HG03457 (cell line): ENCODE measurements at regions not wholly inside any gene's neighbourhood (a gene's known extent, or its start where the extent isn't known, plus 50 kb on each side); places are given as distances from the start of the nearest gene placed in this dataset.

Source experiments
- ATAC-seq: cut with Tn5 transposase; IDR thresholded peaks from one replicate; pipeline ENCODE4 v1.9.1; 2021; ENCODE audit warnings: moderate number of reproducible peaks; ENCODE audit not compliant: unreplicated experiment

DNA sequence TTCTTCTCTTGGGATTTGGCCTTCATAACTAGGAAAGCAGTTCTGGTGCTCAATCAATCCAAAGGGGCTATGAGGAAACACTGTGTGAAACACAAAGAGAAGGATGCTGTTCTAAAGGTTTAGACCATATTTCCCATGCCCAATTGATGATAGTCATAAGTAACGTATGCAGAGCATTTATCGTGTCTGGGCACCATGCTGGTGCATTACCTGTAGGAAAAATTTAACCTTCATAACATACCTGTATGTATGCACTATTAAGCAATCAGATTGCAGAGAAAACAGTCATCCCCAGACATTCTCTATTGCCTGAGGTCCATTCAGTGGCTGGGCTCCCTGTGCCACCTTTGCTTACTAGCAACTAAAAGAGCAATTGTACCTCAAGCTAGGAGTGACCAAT lies 381.4 kb downstream of the PLPP3 start:
- ATAC-seq, result no peak

DNA sequence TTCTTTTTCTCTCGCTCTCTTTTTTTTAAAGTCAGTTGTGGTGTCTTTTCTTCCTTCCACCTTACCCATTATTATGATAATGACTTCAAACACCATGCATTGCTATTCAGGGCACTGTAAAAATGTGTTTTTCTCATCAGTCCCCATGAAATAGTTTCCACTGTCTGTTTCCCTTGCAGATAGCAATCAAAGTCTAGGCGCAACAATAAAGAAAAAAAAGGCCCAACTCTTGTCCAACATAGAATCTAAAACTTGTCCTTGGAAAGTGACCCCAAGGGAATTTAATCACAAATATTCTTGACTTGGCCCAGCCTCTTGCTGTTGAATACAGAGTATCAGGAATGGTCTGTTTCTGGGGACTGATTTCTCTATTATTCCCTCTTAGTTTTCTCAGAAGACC lies 382.5 kb downstream of the PLPP3 start:
- ATAC-seq, result no peak

DNA sequence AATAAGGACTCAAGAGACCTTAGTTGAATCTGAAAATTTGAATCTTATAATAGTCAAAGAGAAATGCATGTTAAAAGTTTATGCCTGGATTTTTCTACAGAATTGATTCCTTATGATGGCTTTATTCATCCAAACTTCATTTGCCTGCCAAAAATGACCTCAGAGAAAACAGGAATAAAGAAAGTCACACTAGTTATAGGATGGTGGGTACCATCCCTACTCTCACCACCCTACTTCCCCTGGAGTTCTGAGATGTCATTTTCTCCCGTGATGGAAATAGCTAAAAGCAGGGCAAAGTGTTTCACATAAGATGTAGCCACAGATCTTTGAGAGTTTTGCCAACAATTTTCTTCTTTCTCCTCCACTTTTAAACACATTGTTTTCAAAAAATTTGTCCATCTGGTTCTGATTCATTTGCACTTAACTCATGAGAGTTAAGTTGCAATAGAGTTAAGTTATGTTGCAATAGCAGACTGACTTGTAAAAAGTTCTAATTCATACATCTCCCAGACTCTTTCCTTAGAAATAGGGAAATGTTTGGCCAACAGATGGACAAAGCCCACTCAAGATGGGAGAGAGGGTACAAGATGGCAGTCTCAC lies 384.6 kb downstream of the PLPP3 start:
- no peak for ATAC-seq

DNA sequence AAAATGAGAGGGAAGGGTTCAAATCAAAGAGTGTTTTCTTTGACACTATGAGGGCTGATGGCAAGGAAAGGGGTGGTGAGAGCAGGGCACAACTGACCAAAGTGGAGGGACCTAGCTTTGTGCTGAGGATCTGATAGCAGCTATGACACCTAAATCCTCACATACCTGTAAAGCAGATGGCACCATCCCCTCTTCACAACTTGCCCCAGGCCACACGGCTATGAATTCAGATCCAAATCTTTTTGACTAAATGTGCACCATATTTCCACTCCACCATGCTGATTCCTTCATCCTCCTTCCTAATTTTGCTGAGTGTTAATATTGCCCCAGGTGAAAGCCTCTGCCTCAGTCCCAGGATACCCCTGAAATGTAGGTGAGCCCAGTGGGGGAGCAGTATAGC lies 385.7 kb downstream of the PLPP3 start:
- no peak for ATAC-seq

DNA sequence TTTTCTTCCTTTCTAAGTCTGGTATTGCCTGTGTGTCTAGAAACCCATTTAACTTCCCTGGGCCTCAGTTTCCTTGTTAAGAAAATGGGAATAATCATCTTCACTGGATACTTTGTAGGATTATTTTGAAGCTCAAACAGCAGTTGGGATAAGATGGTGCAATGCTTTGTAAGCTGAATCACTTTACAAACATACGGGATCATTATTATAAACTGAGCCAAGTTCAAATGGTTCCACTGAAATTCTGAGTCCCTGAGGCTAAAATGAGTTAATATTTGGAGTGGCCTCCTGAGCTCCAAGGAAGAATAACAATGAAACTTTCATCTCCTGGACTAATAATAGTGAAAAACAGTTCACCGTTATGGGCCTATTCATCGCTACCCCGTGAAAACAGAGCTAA lies 388.0 kb downstream of the PLPP3 start:
- no peak for ATAC-seq

DNA sequence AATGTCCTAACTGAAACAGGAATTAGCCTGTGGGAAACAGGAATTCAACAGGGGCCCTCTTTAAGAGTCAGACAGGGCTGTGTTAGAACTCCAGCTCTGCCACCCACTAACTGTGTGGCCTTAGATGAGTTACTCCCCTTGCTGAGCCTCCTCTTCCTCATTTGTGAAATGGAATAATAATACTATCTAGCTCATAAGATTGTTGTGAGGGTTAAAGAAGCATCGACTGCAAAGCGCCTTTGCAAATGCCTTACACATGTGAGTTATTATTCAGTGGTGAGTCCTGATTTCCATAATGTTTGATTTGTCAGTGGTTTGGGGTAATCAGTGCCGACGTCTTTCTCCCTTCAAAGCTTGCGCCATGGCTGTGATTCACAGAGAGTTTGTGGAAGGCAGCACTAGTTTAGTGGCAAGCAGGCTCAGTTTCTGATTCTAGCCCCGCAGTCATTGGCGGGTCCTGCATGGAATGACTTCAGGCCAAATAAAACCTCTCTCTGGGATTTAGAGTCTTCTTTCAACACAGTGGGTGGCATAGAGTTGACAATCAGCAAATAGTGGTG lies 388.5 kb downstream of the PLPP3 start:
- no peak for ATAC-seq

DNA sequence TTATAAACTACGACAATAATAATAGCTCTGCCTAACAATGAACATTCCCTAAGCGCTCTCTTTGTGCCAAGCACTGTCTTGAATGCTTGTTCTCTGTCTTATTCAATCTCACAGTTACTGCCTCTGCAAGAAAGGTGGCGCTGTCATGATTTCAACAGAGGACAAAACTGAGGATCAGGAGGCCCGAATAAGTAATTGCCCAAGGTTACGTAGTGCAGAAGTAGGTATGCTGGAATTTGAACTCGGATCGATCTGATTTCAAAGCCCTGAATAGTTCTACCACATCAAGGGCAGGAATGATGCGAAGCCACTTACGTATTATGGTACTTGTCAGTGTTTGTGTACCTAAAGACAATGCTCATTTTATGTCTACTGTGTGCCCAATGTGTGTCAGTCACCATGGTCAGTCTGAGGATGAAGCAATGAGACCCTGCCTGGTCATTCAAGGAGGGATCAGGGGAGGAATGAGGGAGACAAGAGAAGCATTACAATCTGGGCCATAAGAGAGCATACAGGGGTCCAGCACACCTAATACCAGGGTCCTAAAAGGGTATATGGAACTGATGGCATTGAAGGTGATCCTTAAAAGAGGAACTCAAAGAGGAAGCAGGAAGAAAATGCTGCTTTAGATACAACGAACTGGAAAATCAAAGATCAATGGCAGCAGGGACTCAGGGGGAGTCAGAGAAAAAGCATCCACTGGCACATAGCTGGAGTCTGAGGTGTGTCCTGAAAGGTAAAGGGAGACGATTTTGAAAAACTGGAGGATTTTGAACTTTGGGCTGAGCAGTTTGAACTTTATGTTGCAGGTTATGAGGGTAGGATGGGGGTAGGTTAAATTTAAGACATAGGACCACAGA lies 389.2 kb downstream of the PLPP3 start:
- no peak for ATAC-seq

DNA sequence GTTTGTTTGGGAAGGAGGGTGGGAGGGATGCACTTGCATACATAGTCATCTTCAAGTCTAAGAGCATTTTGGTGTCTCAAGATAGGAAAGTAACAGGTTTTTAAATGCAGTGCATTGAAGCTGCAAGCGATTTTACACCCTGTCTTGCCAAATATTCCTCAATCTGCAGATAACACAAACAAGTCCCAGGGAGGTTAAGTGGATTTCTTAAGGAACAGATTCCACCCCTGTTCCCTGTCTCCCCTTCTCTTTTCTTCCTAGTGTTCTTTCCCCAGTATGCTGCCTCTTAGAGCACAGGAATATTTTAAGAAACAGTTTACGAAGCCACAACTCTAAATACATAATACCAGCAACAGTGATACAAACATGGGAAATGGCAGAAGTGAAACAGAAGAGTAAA lies 389.9 kb downstream of the PLPP3 start:
- no peak for ATAC-seq

DNA sequence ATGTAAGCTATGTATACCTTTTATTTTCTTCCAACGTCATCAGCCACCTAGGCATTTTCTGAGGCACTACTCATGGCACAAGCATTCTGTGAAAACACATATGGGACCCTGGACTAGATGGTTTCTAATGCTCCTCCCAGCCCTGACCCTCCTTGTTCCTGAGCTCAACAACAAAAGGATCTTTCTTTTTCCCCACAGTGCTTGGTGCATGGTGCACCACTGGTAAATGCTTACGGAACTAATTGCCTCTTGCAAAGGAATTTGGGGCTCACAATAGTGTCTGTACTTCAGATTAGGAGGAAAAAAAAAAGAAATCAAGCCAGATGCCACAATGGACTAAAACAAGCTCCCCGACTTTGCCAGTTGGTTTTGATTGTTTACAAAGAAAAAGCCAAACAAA lies 390.5 kb downstream of the PLPP3 start:
- no peak for ATAC-seq

DNA sequence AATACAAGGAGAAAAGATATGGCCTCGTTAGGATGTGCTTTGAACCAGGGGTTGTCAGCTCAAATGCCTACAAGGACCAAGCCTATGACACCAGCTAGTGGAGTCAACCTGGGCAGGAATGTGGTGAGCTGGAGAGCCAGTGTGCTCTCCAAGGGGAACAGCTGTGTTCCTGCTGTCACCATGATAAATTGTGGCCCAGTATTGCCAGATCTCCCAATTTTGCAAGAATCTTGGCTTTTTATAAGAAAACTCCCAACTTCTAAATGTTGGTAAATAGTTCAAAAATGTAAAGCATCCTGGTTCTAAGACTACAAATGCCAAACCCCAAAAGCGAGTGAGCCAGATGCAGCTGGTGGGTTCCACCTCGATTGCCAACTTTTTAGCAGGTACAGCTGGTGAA lies 391.1 kb downstream of the PLPP3 start:
- ATAC-seq, result no peak

DNA sequence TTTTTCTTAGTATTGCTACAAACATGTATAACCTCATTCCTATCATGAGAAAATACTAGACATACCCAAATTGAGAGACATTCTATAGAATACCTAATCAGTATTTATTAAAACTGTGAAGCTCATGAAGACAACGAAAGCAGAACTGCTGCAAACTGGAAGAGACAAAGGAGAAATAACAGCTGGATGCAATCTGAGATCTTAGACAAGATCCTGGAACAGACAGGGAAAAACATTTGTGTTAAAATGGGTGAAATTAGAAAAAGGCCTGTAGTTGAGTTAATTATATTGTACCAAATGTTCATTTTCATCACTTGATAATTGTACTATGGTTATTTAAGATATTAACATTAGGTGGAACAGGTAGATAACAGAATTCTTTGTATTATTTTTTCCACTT lies 392.0 kb downstream of the PLPP3 start:
- ATAC-seq, result no peak

DNA sequence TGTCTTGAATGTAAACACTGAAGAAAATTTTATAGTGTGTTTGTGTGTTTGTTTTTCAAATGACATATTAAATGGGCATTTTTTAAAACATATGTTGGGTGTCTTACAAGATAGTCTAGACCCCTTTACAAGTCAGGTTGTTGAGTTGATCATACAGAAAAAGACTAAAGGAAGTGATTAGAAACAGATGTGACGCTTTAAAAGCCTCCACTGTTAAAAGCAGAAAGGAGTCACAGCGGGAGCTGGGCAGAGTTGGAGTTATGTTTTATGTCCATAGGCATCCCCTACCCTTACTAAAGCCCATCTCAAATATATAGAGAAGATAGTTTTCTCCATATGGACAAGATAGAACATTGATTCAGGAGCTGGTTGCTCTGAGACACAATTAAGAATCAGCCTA lies 393.9 kb downstream of the PLPP3 start:
- no peak for ATAC-seq

DNA sequence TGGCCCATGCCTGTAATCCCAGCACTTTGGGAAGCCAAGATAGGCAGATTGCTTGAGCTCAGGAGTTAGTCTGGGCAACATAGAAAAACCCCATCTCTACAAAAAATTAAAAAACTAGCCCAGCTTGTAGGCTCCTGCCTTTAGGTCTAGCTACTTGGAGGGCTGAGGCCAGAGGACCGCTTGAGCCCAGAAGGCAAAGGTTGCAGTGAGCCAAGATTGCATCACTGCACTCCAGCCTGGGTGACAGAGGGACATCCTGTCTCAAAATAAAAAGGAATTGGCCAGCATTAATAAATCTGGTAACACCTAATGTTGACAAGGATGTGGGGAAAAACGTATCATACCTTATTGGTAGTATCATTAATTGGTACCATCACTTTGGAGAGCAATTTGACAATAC lies 396.2 kb downstream of the PLPP3 start:
- no peak for ATAC-seq

DNA sequence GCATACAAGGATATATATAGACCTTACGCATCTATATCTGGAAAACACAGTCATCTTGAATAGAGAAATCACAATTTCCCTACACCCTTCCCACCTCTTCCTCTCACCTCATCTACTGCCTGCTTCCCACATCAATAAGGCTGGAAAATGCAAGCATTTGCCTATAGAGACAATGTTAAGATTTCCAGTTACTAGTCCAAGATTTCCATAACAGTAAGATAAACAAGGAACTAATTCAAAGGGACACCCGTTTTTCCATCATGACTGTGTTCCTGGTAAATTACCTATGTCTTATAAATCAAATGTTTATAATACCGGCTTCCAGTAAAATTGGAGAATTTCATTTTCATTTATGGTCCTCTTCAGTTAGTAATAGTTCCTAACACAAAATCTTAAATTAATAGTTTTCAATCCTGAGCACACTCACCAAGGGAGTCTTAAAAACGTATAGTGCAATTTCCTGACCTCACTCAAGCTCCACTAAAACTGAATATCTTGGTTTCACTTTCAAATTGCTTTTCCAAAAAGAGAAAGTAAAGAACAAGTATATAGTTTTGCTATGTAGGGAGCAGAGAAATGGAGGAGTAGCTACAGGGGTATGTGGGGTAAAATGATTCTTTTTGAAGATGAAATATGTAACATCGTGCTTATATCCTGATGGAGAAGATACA lies 398.7 kb downstream of the PLPP3 start:
- no peak for ATAC-seq

DNA sequence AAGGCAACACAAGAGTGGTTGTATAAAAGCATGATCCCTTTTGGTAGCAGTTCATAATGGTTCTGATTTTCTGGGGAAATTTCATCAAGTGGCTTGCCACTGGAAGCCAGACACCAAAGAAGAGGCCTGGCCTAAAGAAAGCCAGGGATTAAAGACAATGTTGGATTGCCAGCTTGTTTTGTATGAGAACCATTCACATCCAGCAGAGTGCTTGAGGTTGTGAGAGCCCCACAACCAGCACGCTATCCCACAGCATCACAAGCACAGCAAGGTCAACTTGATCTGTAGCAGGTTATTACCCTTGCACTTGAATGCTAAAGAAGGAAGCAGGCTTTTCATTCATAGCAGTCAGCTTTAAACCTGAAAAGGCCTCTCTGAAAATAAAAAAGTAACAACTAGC lies 399.8 kb downstream of the PLPP3 start:
- no peak for ATAC-seq

DNA sequence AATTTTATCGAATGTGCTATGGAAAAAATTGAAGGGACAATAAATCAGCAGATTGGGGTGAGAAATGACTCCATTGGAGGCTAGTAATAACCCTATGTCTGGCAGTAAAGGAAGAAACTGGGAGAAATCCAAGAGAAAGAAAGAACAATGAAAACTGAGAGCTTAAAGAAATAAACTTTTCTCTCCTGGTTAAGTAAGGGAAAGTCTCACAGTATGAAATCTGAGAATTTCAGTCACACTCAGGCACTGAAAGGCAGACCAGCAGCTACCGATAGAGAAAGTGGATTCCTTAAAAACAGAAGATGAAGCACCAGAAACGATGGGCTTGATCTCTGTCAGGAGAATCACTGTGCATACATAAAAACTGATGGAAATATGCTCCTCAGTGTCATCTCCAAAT lies 404.2 kb downstream of the PLPP3 start:
- no peak for ATAC-seq

DNA sequence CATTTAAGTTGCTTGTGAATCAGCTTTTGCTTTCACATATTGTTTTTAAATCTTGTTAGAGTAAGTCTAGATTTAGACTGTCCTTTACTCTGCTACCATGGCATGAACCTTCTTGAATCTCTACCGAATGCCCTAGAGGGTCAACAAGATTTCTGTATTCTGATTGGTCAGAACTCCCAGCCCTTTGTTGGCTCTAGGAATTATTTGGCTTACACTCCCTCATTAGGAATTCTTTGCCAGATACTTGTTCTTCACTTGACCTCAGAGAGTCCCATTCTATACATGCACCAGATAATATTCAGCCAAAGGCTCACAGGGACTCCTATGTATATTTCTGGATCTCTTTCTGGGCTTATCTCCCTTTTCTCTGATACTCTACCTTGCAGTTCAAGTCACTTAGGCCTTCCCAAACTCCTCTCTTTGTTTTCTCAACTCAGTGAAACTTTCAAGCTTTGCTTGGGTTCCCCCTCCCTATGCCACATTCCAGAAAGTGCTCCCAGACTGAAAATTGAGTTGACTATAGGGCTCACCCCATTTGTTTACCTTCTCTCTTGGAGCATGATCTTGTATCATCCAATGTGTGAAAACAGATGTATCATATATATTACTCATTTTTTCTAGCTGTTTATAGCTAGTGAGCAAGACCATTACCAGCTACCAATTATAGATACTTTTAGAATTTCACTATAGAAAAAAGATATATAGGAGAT lies 405.0 kb downstream of the PLPP3 start:
- ATAC-seq, result no peak

DNA sequence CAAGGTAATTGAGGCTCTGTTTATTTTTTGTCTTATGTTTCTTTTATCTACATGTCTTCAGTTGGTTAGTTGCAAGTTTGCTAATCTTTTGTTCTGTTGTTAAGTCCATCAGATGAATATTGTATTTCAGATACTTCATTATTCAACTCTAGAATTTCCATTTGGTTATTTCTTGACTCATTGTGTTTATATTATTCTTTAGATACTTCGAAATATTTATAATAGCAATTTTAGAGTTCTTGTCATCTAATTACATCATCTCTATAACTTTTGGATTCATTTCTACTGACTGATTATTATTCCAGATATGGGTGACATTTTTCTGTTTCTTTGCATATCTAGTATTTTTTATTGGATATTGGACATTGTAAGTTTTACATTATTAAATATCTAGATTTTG lies 405.6 kb downstream of the PLPP3 start:
- ATAC-seq, result no peak

DNA sequence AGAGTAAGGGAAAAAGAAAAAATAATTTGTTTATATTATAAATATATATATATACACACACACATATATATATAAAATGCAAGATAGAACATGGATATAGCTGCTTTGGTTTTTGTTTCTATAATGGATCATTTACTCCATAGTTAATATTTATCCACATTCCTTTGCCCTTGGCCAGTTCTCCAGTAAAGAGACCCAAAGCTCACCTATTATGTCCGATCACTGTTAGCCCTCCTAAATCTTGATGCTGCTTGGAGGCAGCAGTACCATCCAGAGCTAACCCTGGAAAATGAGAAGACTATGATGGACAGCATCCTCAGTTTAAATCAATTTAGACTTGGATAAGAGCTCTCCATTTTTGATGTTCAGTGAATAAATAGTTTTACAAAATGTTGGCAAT lies 407.7 kb downstream of the PLPP3 start:
- no peak for ATAC-seq

DNA sequence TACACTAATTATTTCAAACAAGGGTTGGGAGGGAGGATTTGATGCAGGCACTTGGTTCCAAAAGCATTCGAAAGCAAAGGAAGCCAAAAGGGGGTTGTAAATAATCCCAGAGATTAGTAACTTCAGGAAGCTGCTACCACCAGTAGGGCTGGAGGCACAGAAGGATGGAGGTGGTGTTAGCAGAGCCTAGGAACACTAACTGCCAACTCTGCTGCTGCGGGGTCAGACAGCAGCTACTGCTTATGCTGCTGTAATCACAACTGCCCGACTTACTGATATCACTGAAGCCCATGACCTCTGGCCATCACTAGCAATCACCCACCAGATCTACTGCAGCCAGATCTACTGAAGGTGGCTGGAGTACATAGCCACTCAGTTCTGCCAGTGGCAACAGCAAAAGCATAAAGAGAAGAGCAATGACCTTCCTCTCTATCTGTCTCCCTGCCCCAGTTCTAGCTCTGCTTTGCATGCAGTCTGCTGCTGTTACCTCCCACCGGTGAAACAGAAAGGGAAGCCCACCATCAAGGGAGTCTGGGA lies 408.5 kb downstream of the PLPP3 start:
- ATAC-seq, result no peak

DNA sequence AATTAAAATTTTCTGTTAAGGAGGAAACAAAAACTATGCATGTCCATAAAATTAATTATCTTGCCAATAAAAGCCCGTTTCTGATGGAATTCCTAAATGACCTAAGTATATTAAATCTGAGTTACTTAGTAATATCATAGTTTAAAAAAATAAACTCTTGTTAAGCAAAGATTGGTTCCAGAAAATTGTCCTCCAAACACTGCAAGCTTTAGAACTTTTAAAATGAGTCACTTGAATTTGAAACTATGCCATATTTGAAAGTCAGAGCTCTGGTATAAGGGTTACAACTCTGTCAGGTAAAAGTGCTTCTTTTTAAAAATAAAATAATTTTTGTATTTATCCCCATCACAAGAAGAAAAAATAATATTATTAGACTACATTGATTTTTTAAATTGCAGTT lies 409.5 kb downstream of the PLPP3 start:
- no peak for ATAC-seq
